HUES6 (cell line): ENCODE measurements at regions not wholly inside any gene's neighbourhood (a gene's known extent, or its start where the extent isn't known, plus 50 kb on each side); places are given as distances from the start of the nearest gene placed in this dataset.

Source experiments
- H3K27ac ChIP-seq: 2 replicates; pipeline ENCODE4 v1.7.0; 2013; ENCODE audit warnings: low read depth, mild to moderate bottlenecking, low read length, inconsistent platforms
- H3K27me3 ChIP-seq: 2 replicates; pipeline ENCODE4 v1.6.1; 2013; ENCODE audit warnings: low read length; ENCODE audit not compliant: control insufficient read depth, insufficient read depth
- H3K36me3 ChIP-seq: 2 replicates; pipeline ENCODE4 v1.6.1; 2013; ENCODE audit warnings: low read length; ENCODE audit not compliant: control insufficient read depth, insufficient read depth
- H3K4me1 ChIP-seq: 2 replicates; pipeline ENCODE4 v1.6.1; 2013; ENCODE audit warnings: low read length; ENCODE audit not compliant: control insufficient read depth, insufficient read depth
- H3K4me3 ChIP-seq: 2 replicates; pipeline ENCODE4 v1.5.1; 2013; ENCODE audit warnings: low read depth, low read length
- H3K9ac ChIP-seq: one replicate; pipeline ENCODE4 v1.6.1; 2013; ENCODE audit warnings: mild to moderate bottlenecking, low read length
- H3K9me3 ChIP-seq: 2 replicates; pipeline ENCODE4 v1.6.1; 2013; ENCODE audit warnings: low read depth, low read length; ENCODE audit not compliant: control insufficient read depth, insufficient read depth

DNA sequence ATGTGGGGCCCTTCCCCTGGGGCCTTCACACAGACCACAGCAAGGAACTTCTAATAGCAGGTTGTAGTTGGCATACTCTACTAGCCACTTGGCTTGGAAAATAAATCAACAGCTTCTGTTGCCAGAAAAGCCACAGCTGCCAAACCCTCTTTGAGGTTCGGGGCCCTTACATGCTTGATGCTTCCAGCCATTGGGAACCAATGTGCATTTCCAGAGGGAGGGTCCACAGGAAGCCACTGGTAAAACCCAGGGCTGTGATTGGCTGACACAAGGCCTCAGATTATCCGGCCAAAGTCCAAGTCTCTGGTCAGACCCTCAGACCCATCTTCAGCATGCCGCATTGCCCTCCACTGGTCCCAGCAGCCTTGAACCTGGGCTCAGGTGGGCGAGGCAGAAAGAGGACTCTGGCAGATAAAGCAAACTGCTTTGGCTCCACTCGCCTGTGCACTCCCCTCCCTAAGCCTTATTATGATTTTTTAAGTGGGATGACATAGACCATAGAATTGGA is 214.4 kb downstream of the BCL11B start:
- Histone ChIP-seq H3K36me3 (no peaks in the 10 kb centered on the region), H3K9ac (no peak overlapping the region), H3K9me3 (peaks cover 7% of the 10 kb centered on the region), H3K4me1 (no peaks in the 10 kb centered on the region), H3K4me3 (no peak overlapping the region), H3K27me3 (no peaks in the 10 kb centered on the region), H3K27ac (no peak overlapping the region)

DNA sequence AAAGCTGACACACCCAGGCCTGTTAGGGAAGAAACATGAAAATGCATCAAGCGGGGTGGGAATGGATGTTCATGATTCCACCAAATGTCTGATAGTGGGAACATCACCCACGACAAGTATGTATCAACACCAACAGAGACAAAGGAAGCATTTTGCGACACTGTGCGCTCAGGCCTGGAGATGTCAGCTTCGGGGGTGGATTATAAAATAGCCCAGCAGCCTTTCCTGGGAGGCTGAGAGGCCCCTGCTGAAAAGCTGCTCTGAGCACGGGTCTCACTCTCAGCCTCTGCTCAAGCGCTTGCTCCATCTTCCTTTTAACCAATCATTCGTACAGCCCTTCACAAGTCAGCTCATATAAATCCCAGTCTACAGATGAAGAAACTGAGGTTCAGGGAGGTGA is 213.5 kb downstream of the BCL11B start:
- no peaks in the 10 kb centered on the region for H3K27me3 ChIP-seq
- peaks cover 3% of the 10 kb centered on the region; the same call in 1 of the 2 replicates for H3K9me3 ChIP-seq
- no peak overlapping the region for H3K4me3 ChIP-seq
- H3K36me3 ChIP-seq, result no peaks in the 10 kb centered on the region
- no peaks in the 10 kb centered on the region for H3K4me1 ChIP-seq
- H3K27ac ChIP-seq, result no peak overlapping the region
- H3K9ac ChIP-seq, result no peak overlapping the region

DNA sequence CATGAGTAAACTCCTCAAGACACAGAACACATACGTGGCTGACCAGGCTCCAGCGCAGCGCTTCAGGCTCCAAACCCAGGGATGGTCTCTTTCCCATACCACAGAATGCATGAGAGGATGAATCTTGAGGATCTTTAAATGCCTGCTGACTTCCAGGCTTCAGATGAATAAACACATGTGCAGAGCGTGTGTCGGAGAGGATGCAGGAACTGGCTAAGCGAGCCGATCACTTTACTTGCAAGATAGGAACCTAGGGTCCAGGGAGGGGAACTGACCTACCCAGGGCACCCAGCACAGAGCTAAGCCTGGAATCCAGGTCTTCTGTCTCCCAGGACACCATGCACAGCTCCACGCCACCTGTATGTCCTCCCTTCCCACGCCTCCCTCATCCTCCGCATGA is 209.8 kb downstream of the BCL11B start:
- no peak overlapping the region for H3K9ac ChIP-seq
- H3K9me3 ChIP-seq, result 0 out of 2 replicates have a peak, but pooled peaks cover 3% of the 10 kb centered on the region
- H3K4me3 ChIP-seq, result no peak overlapping the region

DNA sequence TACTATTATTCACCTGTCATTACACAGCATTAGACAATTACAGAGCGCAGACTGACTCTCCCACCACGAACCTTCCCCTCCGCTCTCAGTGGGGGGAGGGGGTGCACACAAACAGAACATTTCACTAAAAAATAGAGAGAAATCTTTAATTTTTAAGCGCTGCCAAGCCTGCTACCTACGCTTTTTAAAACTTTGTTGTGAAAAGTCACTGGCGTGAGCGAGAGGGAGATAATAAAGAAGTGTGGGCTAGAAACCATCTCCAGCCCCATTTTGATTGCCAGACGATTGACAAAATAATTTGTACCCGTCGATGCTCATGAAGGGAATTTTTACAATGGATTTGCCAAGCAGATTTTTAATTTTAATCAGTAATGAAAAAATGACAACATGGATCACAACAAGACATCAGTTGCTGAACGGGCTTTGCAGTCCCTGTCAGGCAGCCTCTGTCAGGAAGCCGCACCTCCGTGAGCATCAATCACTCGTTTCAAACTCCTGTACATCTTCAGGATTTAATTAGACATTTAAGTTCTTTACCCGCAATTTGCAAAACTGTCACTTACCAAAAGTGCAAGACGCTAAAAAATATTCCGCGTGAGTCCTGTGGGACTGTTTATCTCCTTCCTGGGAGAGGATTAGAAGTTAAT is 209.1 kb downstream of the BCL11B start:
- Histone ChIP-seq H3K27me3 (no peaks in the 10 kb centered on the region), H3K27ac (no peak overlapping the region), H3K36me3 (no peaks in the 10 kb centered on the region), H3K4me3 (no peak overlapping the region), H3K4me1 (no peaks in the 10 kb centered on the region), H3K9ac (no peak overlapping the region), H3K9me3 (0 out of 2 replicates have a peak, but pooled peaks cover 3% of the 10 kb centered on the region)

More for the DNA sequence above, 209.8 kb downstream of the BCL11B start:
- Histone ChIP-seq H3K36me3 (no peaks in the 10 kb centered on the region), H3K27me3 (no peaks in the 10 kb centered on the region), H3K27ac (no peak overlapping the region), H3K4me1 (no peaks in the 10 kb centered on the region)

DNA sequence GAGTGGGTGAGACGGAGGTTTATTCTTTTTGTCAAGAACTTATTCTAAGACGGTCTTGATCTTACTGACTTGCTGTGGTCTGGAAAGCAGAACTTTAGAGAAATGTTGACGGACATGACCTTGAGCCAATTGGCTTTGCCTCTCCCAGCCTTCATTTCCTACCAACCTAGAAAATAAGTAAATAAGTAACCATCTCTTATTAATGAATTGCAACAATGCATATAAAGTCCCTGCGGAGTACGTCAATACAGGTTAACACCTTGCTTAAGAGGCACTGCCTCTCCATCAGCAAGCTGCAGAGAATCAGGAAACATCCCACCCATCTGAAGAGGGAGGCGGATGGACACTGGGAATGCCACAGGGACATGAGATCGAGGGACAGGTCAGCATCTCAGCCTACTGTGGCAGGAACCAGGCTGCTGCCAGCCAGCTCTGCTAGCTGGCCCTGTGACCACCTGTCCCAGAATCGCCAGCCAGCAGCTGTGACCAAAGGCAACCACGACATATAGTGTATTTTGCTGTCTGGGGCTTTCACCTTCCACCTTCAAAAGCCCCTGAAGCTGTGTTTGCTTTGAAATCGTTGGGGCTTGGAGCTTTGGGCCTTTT is 208.3 kb downstream of the BCL11B start:
- Histone ChIP-seq H3K36me3 (no peaks in the 10 kb centered on the region), H3K27ac (no peak overlapping the region), H3K27me3 (no peaks in the 10 kb centered on the region), H3K9ac (no peak overlapping the region), H3K4me3 (no peak overlapping the region), H3K4me1 (no peaks in the 10 kb centered on the region), H3K9me3 (0 out of 2 replicates have a peak, but pooled peaks cover 3% of the 10 kb centered on the region)

DNA sequence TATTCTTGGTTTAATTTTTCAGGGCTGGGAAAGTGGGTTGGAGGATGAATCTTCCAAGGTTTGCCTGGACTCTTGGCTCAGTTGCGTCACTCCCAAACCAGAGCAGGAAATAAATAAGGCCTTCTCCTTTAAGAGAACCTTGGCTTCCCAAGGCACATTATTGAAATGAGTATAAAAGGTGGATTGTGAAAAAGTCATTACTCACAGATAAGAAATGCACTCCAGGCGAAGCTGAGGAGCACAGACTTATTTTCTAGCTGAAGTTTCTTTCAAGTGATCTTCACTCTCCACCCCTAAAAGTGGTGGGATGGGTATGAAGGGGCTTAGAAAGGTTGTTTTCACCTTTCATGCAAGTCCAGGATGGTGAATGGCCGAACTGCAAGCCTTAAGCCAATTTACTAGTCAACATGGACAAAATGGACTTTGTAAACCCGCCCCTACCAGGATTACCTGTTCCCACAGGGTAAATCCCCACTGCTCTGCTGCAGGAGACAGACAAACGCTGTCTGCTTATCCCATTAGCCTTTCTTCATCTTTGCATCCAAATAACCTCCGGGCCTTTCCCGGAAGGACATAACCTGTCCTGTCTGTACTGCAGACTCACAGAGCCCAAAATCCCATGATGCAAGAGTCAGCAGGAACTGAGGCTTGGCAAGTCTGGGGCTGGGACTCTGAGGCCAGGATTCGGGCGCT is 207.6 kb downstream of the BCL11B start:
- no peaks in the 10 kb centered on the region for H3K4me1 ChIP-seq

DNA sequence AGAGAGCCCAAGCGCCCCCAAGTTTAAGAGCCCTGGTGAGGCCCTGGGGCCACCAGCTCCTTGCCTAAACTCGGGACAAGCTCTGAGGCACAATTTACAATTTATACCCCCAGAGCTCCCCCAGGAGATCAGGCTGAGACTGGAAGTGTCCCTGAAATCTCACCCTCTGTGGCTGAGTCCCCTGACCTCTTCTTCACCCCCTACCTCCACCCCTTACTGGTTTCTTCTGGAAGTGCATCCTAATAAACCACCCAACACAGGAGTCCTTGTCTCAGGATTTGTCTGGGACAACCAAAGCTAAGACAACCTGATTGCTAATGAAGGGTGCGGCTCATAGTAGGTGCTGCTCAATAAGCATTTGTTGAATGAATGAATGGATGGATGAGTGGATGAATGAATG is 206.4 kb downstream of the BCL11B start:
- no peak overlapping the region for H3K27ac ChIP-seq
- H3K4me1 ChIP-seq, result no peaks in the 10 kb centered on the region
- no peak overlapping the region for H3K4me3 ChIP-seq
- H3K36me3 ChIP-seq, result no peaks in the 10 kb centered on the region
- no peaks in the 10 kb centered on the region for H3K27me3 ChIP-seq
- no peak overlapping the region for H3K9ac ChIP-seq
- 0 out of 2 replicates have a peak, but pooled peaks cover 3% of the 10 kb centered on the region for H3K9me3 ChIP-seq

More for the DNA sequence above, 207.6 kb downstream of the BCL11B start:
- no peak overlapping the region for H3K27ac ChIP-seq
- no peak overlapping the region for H3K4me3 ChIP-seq
- no peaks in the 10 kb centered on the region for H3K36me3 ChIP-seq
- no peak overlapping the region for H3K9ac ChIP-seq
- 0 out of 2 replicates have a peak, but pooled peaks cover 3% of the 10 kb centered on the region for H3K9me3 ChIP-seq
- no peaks in the 10 kb centered on the region for H3K27me3 ChIP-seq

DNA sequence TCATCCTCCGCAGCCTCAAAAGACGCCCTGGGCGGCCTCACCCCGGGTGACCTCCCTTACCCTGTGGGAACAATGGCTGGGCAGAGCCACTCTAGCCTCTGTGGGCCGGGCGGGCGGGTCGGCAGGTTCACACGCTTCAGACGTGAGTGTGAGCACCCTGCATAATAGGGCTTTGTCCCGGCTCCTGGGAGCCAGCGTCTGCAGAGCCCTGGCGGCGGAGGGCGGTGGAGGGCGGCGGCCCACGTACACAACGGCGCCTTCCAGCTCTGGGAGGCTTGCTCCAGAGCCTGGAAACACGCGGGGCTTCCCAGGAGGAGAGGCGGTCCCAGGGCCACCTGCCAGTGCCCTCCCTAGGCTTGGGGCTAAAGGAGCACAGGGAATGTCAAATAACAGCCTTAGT is 205.6 kb downstream of the BCL11B start:
- H3K36me3 ChIP-seq, result no peaks in the 10 kb centered on the region
- no peak overlapping the region for H3K4me3 ChIP-seq
- H3K4me1 ChIP-seq, result no peaks in the 10 kb centered on the region
- no peaks in the 10 kb centered on the region for H3K27me3 ChIP-seq
- H3K9me3 ChIP-seq, result peaks cover 10% of the 10 kb centered on the region
- no peak overlapping the region for H3K9ac ChIP-seq
- no peak overlapping the region for H3K27ac ChIP-seq

DNA sequence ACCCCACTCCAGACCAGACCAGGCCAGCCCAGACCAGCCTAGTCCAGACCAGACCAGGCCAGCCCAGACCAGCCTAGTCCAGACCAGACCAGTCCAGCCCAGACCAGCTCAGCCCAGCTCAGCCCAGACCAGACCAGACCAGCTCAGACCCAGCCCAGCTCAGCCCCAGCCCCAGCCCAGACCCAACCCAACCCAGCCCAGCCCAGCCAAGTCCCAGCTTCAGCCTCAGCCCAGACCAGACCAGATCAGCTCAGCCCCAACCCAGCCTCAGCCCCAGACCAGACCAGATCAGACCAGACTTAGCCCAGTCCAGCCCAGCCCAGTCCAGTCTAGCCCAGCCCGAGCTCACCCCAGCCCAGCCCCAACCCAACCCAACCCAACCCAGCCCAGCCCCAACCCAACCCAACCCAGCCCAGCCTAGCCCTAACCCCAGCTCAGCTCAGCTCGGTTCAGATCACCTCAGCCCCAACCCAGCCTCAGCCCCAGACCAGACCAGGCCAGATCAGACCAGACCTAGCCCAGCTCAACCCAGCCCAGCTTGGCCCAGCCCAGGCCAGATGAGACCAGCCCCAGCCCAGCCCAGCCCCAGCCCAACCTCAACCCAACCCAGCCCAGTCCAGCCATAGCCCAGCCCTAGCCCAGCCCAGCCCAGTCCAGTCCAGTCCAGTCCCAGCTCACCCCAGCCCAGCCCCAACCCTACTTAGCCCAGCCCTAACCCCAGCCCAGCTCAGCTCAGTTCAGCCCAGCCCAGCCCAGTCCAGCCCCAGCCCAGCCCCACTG is 204.7 kb downstream of the BCL11B start:
- H3K9me3 ChIP-seq, result peaks cover 11% of the 10 kb centered on the region
- H3K4me1 ChIP-seq, result no peaks in the 10 kb centered on the region
- H3K27me3 ChIP-seq, result no peaks in the 10 kb centered on the region
- no peak overlapping the region for H3K27ac ChIP-seq
- no peaks in the 10 kb centered on the region for H3K36me3 ChIP-seq
- no peak overlapping the region for H3K4me3 ChIP-seq
- H3K9ac ChIP-seq, result no peak overlapping the region

DNA sequence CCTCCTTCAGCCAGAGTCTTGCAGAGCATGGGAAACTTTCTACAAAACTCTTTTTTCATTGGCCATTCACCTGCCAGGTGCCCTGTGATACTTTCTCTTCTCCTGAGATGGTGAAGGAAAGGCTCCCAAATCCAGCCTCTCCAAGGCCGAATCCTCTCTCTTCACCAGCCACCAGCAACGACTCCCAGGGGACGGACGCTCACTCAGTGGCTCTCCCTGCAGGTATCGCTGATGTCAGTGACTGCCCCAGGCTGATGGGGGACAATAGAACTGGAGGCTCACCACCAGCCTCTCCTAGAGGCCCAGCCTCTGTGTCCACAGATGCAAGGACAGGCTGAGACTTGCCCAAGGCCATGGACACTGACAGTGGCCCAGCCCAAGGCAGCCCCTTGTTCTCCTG is 204.1 kb downstream of the BCL11B start:
- Histone ChIP-seq H3K9me3 (peaks cover 11% of the 10 kb centered on the region), H3K36me3 (no peaks in the 10 kb centered on the region), H3K4me1 (no peaks in the 10 kb centered on the region), H3K27ac (no peak overlapping the region), H3K27me3 (no peaks in the 10 kb centered on the region), H3K4me3 (no peak overlapping the region), H3K9ac (no peak overlapping the region)
